Fibroblast of lung (primary cell): ENCODE measurements at regions not wholly inside any gene's neighbourhood (a gene's known extent, or its start where the extent isn't known, plus 50 kb on each side); places are given as distances from the start of the nearest gene placed in this dataset.

Experiments
- DNase-seq, 2 donors: peaks; one replicate each; pipeline versions ENCODE4 v3.0.0 to v3.0.0-alpha.2; 2010; ENCODE audit warnings: low read depth in 2 of 2
- H2AFZ ChIP-seq: 2 replicates; pipeline ENCODE4 v1.5.1; 2012; ENCODE audit warnings: low read length, control low read depth, inconsistent platforms
- H3K27ac ChIP-seq: 2 replicates; pipeline ENCODE4 v1.5.1; 2011; ENCODE audit warnings: low read length, control low read depth; ENCODE audit not compliant: insufficient read depth
- H3K27me3 ChIP-seq: 2 replicates; pipeline ENCODE4 v1.5.1; 2011; ENCODE audit warnings: mild to moderate bottlenecking, low read length; ENCODE audit not compliant: control insufficient read depth, insufficient read depth
- H3K36me3 ChIP-seq: 2 replicates; pipeline ENCODE4 v1.5.1; 2011; ENCODE audit warnings: low read length; ENCODE audit not compliant: control insufficient read depth, insufficient read depth
- H3K4me1 ChIP-seq: 2 replicates; pipeline ENCODE4 v1.5.1; 2011; ENCODE audit warnings: low read length; ENCODE audit not compliant: control insufficient read depth, insufficient read depth; ENCODE audit errors: extremely low read depth
- H3K4me2 ChIP-seq: 2 replicates; pipeline ENCODE4 v1.5.1; 2011; ENCODE audit warnings: low read length, control low read depth; ENCODE audit not compliant: insufficient read depth; ENCODE audit errors: extremely low read depth
- H3K4me3 ChIP-seq, 4 experiments: fragments of 200-600 bp in 1 of 4; sonication (generic) in 1 of 4; replicated peaks in 1 of 4; 2 replicates each; pipeline ENCODE4 v1.5.1; 2011 to 2016; ENCODE audit warnings: low read length in 4 of 4, low read depth in 3 of 4, mild to moderate bottlenecking in 3 of 4, control low read depth in 2 of 4, inconsistent platforms in 1 of 4, mixed read lengths in 1 of 4; ENCODE audit not compliant: insufficient read depth in 1 of 4; ENCODE audit errors: control extremely low read depth in 1 of 4
- H3K79me2 ChIP-seq: 2 replicates; pipeline ENCODE4 v1.5.1; 2012; ENCODE audit warnings: mild to moderate bottlenecking, low read length, inconsistent platforms; ENCODE audit not compliant: control insufficient read depth, insufficient read depth
- H3K9ac ChIP-seq: 2 replicates; pipeline ENCODE4 v1.5.1; 2011; ENCODE audit warnings: mild to moderate bottlenecking, low read length, control low read depth; ENCODE audit not compliant: insufficient read depth
- H3K9me3 ChIP-seq: 2 replicates; pipeline ENCODE4 v1.5.1; 2012; ENCODE audit warnings: low read depth, low read length; ENCODE audit not compliant: control insufficient read depth, insufficient read depth
- H4K20me1 ChIP-seq: 2 replicates; pipeline ENCODE4 v1.5.1; 2011; ENCODE audit warnings: low read length; ENCODE audit not compliant: control insufficient read depth, insufficient read depth; ENCODE audit errors: extremely low read depth
- EZH2 ChIP-seq: IDR thresholded peaks from 2 replicates; pipeline ENCODE4 v1.5.1; 2012; ENCODE audit warnings: low read length, control low read depth, mild to moderate bottlenecking; ENCODE audit errors: missing control alignments
- TF ChIP-seq, protein P1 (sequence below), 2 donors: IDR thresholded peaks in 1 of 2; conservative IDR thresholded peaks in 1 of 2; 1 replicate in 1 of 2; 2 replicates in 1 of 2; pipeline ENCODE4 v1.5.1; 2011 to 2012; ENCODE audit warnings: low read length in 2 of 2, control low read depth in 1 of 2, inconsistent platforms in 1 of 2, low read depth in 1 of 2, mild to moderate bottlenecking in 1 of 2

DNA sequence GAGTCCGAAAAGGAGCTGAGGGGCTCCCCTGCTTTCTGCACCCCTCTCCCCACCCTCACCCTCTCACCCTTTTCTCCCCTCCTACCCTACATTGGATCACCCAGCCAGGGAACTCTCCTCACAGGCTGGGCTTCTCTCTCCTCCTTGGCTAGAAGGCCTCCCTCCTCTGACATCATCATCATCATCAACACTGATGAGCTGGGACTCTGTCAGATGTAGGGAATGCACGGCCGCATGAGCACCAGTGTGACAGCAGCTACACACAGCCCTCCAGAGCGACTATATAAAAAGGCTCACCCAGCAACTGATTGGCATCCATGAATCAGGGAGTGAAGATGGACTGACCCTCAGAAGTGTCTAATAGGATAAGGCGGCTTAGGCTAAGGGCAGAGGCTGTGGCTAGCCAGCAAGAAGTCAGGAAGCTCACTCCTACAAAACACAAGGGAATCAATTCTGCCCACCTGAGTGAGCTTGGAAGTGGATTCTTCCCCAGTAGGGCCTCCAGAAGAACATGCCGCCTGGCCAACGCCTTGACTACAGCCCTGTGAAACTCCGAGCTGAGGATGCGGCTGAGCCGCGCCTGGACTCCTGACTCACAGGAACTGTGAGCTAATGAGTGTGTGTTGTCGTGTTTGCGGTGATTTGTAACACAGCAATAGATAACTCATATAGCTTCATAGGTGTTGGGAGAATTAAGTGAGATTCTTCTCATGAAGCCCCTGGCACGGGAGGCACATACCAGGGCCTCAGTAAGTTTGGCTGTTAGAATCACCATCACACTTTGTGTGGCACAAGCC lies 147.6 kb downstream of the FAM43A start:
- no peaks in the 10 kb centered on the region for H3K79me2 ChIP-seq
- H3K4me2 ChIP-seq, result no peak overlapping the region
- no peak overlapping the region for H3K9ac ChIP-seq
- H2AFZ ChIP-seq, result no peak overlapping the region
- no peak overlapping the region for H3K4me3 ChIP-seq
- H3K27ac ChIP-seq, result no peak overlapping the region
- TF ChIP-seq, protein P1, sequence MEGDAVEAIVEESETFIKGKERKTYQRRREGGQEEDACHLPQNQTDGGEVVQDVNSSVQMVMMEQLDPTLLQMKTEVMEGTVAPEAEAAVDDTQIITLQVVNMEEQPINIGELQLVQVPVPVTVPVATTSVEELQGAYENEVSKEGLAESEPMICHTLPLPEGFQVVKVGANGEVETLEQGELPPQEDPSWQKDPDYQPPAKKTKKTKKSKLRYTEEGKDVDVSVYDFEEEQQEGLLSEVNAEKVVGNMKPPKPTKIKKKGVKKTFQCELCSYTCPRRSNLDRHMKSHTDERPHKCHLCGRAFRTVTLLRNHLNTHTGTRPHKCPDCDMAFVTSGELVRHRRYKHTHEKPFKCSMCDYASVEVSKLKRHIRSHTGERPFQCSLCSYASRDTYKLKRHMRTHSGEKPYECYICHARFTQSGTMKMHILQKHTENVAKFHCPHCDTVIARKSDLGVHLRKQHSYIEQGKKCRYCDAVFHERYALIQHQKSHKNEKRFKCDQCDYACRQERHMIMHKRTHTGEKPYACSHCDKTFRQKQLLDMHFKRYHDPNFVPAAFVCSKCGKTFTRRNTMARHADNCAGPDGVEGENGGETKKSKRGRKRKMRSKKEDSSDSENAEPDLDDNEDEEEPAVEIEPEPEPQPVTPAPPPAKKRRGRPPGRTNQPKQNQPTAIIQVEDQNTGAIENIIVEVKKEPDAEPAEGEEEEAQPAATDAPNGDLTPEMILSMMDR (conservative IDR thresholded peaks at IDR 0.05 in 1 of 2, IDR thresholded peaks at IDR 0.05 in 1 of 2; ENCODE audit: low read depth in 1 of 2, low read length in 2 of 2), result no peak
- no peak for TF ChIP-seq EZH2
- no peaks in the 10 kb centered on the region for H3K4me1 ChIP-seq
- no peaks in the 10 kb centered on the region for H4K20me1 ChIP-seq
- H3K36me3 ChIP-seq, result no peaks in the 10 kb centered on the region
- H3K27me3 ChIP-seq, result peaks cover 5% of the 10 kb centered on the region
- DNase-seq, result no peak
- no peaks in the 10 kb centered on the region for H3K9me3 ChIP-seq

DNA sequence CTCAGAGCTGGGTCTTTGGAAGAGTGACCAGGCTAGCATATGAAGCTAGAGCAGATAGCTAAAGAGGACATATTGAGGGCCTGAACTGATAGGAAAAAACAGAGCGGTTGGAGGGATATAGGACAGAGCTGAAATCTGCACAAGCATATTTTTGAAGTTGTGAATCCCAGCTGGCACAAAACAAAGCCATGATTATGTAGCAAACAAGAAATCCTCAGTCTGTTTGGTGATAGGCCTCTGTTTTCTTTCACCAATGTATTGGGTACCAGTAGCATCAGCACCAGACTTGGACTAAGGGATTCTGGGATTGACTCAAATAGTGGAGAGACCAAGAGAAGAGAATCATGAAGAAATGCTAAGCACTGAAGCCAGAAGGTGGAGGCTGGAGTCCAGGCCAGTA lies 151.0 kb downstream of the FAM43A start:
- Histone ChIP-seq H4K20me1 (no peaks in the 10 kb centered on the region), H3K36me3 (no peaks in the 10 kb centered on the region), H2AFZ (no peak overlapping the region), H3K9ac (no peak overlapping the region), H3K27ac (no peak overlapping the region), H3K4me3 (no peak overlapping the region), H3K4me1 (no peaks in the 10 kb centered on the region), H3K27me3 (peaks cover 7% of the 10 kb centered on the region), H3K9me3 (no peaks in the 10 kb centered on the region), H3K79me2 (no peaks in the 10 kb centered on the region), H3K4me2 (no peak overlapping the region)
- TF ChIP-seq, protein P1 (conservative IDR thresholded peaks at IDR 0.05 in 1 of 2, IDR thresholded peaks at IDR 0.05 in 1 of 2; ENCODE audit: low read depth in 1 of 2, low read length in 2 of 2), result no peak
- TF ChIP-seq EZH2, result no peak
- DNase-seq, result no peak

DNA sequence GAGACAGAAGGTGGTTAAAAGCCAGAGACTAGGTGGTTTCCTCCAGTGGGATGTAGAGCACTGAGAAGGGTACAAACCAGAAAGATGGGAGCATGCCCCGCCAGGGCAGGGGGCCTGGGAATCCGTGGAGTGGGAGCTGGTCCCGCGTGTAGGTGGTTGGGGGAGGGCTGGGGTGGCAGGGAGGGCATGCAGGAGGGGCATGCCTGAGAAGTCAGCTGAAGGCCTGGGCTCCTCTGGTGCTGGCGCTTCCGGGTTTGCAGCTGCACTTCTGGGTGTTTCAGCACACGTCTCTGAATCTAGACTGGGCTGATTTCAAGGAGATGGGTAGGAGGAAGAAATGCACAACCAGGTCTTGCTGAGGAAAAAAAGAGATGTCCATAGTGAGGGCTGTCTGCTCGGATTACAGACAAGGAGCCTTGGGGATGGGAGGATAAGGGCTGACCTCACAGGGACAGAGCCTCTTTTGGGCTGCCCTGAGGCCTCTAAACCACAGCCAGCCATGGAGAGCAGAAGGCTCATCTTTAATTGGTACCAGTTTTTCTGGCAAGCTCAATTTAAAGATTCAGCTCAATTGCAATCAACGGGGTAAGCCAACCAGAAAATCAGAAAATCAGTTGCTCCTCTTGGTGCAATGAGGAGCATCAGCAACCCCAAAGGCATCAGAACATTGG lies 151.9 kb downstream of the FAM43A start:
- Histone ChIP-seq H3K4me3 (no peak overlapping the region), H3K4me1 (no peaks in the 10 kb centered on the region), H3K36me3 (no peaks in the 10 kb centered on the region), H3K9ac (no peak overlapping the region), H3K4me2 (no peak overlapping the region), H3K27ac (no peak overlapping the region), H3K27me3 (peaks cover 7% of the 10 kb centered on the region), H4K20me1 (no peaks in the 10 kb centered on the region), H3K79me2 (no peaks in the 10 kb centered on the region), H3K9me3 (no peaks in the 10 kb centered on the region), H2AFZ (no peak overlapping the region)
- DNase-seq, result no peak
- TF ChIP-seq, protein P1 (conservative IDR thresholded peaks at IDR 0.05 in 1 of 2, IDR thresholded peaks at IDR 0.05 in 1 of 2; ENCODE audit: low read depth in 1 of 2, low read length in 2 of 2), result no peak
- TF ChIP-seq EZH2, result no peak
